Activated CD4-positive, alpha-beta T cell treated with anti-CD3 and anti-CD28 coated beads for 24 hours (primary cell): ENCODE measurements at regions not wholly inside any gene's neighbourhood (a gene's known extent, or its start where the extent isn't known, plus 50 kb on each side); places are given as distances from the start of the nearest gene placed in this dataset.
"Not testable (repeated sequence)": the region's sequence is repeated elsewhere in the genome, so short reads cannot be mapped to it uniquely, and the experiment has no call there.

Experiments
- DNase-seq, 2 donors: peaks; one replicate each; pipeline ENCODE4 v3.0.0-alpha.2; 2020; ENCODE audit warnings: low read depth in 2 of 2

- no peak for DNase-seq
These were observed 1163.0 kb downstream of the FAM181B start for GRCh38 chr11:81570669-81571068.

GRCh38 chr11:81569999-81570398 is 1163.7 kb downstream of the FAM181B start:
- DNase-seq: no peak

GRCh38 chr11:81568918-81569317 is 1164.7 kb downstream of the FAM181B start:
- no peak for DNase-seq

- no peak for DNase-seq
These were observed 1185.5 kb downstream of the FAM181B start for GRCh38 chr11:81548123-81548522.

- DNase-seq: not testable (repeated sequence)
These were observed 1193.9 kb downstream of the FAM181B start for GRCh38 chr11:81539806-81540205.

DNA sequence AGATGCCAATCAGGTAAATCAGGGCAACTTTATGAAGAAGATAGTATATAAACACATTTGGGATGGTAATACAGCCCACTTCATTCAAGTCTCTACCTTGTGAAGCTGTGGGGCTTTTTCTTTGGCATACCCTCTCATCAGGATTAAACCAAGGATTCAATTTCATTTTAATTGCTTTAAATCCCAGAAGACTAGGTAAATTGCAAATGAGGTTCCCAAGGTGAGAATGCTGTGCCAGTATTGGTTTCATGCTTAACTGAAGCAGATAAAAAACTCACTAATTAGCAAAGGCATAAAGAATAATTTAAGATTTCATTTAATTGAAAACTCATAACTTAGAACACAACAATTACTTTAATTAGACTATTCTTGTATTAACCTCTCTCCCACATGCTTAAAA is 1218.1 kb downstream of the FAM181B start:
- no peak for DNase-seq

DNA sequence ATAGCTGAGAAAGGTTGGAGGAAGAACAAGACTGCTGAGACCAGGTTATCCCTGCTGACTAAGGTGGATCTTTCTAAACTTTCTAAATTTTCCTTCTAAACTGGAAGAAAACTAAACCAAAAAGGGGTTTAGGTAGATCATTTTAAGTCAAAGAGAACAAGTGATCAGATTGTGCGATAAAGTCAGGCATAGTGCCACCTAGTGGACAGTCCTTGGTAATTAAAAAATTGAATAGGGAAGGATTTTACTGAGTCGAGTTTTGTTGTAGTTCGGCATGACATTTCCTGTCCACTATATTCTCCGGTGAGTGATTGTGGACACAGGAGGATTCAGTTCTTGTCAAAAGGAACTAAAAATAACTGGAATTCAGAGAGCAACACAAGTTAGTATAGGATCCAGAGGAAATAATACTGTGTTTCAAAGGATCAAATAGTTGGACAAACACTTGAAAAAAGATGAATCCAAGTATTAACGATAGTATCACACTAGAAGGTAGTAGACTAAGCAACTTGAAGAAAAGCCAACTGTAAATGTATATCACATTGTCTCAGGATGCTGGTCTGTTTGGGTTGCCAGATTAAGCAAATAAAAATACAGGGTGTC is 1236.4 kb downstream of the FAM181B start:
- DNase-seq: no peak

DNA sequence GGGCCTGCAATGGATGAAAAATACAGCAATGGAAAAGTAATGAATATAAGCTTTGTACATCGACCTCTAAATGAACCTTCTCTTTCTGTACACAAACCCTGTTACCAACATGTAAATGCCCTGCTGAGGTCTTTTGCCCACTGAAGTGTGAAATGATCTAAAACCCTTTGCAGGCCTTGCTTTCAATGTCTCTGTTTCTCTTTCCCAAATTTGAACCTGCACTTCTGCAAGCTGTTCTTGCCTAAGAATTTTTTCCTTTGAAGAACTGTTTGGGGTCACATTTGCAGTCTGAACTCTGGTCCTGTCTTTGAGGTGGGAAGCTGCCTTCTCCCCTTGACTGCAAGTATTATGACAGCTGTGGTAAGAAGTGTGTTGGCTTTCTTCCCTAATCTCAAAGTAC is 1237.1 kb downstream of the FAM181B start:
- no peak for DNase-seq

DNA sequence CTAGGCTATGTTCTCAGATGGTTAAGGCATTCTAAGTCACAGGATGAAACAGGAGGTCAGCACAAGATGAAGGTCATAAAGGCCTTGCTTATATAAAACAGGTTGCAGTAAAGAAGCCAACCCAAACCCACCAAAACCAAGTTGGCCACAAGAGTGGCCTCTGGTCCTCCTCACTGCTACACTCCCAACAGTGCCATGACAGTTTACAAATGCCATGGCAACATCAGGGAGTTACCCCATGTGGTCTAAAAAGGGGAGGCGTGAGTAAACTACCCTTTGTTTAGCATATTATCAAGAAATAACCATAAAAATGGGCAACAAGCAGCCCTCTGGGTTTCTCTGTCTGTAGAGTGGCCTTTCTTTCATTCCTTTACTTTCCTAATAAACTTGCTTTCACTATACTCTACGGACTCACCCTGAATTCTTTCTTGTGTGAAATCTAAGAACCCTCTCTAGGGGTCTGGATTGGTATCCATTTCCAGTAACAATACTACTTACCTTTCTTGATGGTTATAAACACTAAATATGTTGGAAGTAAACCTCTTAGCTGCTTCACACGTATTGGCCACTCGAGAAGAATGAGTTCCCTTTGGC is 1237.9 kb downstream of the FAM181B start:
- DNase-seq: no peak

- DNase-seq: no peak
These were observed 1239.2 kb downstream of the FAM181B start for GRCh38 chr11:81494431-81494830.

GRCh38 chr11:81492923-81493445 is 1240.7 kb downstream of the FAM181B start:
- no peak for DNase-seq

- no peak for DNase-seq
These were observed 1246.6 kb downstream of the FAM181B start for GRCh38 chr11:81487109-81487508.

GRCh38 chr11:81484196-81484595 is 1249.5 kb downstream of the FAM181B start:
- no peak for DNase-seq

GRCh38 chr11:81477277-81477676 is 1256.4 kb downstream of the FAM181B start:
- DNase-seq: no peak

DNA sequence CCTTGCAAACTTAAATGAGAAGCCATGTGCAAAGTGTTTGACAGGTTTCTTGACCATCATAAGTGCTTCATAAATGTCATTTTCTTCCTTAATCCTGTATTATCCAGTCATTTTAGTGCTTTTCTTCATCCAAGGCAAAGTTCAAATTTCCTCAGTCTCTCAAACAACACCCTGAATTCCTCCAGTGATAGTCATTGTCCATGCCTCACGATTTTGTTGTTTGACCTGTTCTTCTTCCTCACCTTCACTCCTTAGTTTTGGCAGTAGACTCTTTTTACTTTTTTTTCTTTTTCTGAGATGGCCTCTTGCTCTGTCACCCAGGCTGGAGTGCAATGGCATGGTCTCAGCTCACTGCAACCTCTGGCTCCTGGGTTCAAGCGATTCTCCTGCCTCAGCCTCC is 1257.3 kb downstream of the FAM181B start:
- DNase-seq: no peak

GRCh38 chr11:81472646-81473045 is 1261.0 kb downstream of the FAM181B start:
- DNase-seq: no peak

DNA sequence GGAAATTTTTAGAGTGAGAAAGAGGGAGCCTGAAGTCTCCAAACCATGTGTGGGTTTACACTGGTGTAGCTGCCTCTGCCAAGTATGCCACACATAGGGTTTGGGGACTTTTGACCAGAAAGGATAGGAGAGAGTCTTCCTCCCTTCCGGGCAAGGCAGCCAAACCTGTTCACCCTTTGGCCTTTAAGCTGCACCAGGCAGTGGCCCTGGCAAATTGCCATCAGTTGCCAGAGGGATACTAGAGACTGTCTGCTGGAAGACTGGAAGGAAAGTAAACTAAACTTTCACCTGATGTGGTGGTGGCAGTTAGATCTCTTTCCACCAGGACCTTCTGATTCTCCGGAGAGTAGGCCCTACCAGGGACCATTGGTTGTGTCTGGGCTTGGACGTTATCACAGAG is 1263.2 kb downstream of the FAM181B start:
- DNase-seq: no peak

DNA sequence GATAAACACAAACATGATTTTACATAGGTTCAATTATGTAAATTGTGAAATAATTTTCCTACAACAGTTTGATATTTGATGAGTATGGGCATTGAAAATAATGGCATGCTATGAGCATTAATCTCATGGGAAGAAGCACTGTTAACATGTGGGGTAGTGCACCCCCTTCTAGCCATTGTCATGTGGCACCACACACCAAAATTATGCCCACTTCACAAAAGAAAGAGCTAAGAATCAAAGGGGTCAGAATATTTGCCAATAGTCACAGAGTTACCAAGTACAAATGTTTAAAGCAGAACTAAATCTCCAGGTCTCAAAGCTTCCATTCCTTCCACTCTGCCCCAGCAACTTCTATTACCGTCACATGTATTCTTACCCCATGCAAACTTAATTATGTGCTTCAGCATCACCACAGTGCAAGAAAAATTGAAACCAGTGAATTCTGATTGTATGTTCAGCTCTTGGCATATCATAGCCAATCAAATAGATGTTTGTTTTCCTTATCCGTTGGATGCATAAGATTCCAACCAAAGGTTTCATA is 1273.8 kb downstream of the FAM181B start:
- no peak for DNase-seq

- no peak for DNase-seq
These were observed 1284.0 kb downstream of the FAM181B start for GRCh38 chr11:81449588-81450156.

- no peak for DNase-seq
These were observed 1289.4 kb downstream of the FAM181B start for GRCh38 chr11:81444297-81444696.

- no peak for DNase-seq
These were observed 1301.3 kb downstream of the FAM181B start for GRCh38 chr11:81432333-81432732.

DNA sequence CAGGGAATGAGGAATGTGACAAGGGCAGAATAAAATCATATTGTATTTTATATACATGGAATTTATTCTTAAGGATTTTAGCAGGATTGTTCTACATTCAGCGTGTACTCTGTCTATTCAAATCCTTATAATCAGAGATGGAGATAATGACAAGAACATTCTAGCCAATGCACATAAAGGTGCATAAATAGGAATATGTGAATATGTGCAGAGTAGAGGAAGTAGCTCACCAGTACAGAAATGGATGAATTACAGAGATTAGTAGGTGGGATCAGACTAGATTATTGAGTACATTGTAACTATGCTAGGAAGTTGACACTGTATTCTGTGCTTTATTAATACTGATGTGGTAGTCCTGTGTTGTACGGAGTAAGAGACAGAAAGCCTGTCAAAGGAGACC is 1308.8 kb downstream of the FAM181B start:
- DNase-seq: no peak

- DNase-seq: no peak
These were observed 1311.3 kb downstream of the FAM181B start for GRCh38 chr11:81422402-81422801.
